ENCODE measurements at regions not wholly inside any gene's neighbourhood (a gene's known extent, or its start where the extent isn't known, plus 50 kb on each side); places are given as distances from the start of the nearest gene placed in this dataset.

GRCh38 chr5:90263102-90263820 lies 146.3 kb downstream of the CETN3 start:
- TF ChIP-seq POLR2A (IDR thresholded peaks at IDR 0.05) (no peak), CTCF (IDR thresholded peaks at IDR 0.05) (no peak)
